GM21576 (cell line): ENCODE measurements at regions not wholly inside any gene's neighbourhood (a gene's known extent, or its start where the extent isn't known, plus 50 kb on each side); places are given as distances from the start of the nearest gene placed in this dataset.
"Not testable (repeated sequence)": the region's sequence is repeated elsewhere in the genome, so short reads cannot be mapped to it uniquely, and the experiment has no call there.

Experiments
- ATAC-seq: cut with Tn5 transposase; IDR thresholded peaks from one replicate; pipeline ENCODE4 v1.9.1; 2021; ENCODE audit warnings: mild to moderate bottlenecking, moderate library complexity; ENCODE audit not compliant: unreplicated experiment

DNA sequence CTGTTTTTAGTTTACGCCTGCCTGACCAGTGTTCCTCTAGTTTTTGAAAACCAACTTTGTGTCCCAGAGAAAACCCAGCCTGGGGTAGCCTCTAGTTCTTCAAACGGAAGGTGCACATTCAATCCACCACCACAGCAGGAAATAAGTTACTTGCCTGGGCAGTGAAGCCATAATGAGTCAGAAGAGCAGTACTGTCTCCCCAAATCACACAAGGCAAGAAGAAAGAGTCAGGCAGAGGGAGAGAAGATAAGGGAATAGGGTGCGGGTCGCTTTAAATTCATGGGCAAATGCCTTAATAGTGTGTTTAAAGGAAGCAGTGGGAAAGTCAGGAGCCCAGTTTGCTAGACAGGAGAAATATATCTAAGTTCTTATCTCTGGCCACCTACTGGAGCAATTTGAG lies 333.8 kb upstream of the GRIA3 start:
- ATAC-seq: no peak

DNA sequence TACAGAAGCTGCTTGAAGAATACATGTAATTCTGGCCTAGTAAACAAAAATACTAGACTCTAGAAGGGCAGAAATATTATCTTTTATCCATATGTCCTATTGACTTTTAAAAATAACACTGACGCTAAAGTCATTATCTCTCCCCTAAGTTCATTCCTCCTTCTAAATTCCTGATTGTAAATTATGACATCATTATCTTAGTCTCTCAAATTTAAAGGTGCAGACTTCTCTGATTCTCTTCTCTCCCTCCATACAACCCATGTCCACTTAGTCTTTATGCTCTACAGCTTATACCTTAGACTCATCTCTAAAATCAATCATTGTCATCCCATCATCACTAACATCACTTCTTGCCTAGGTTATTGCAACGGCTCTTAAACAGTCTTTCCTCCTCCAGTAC lies 327.9 kb upstream of the GRIA3 start:
- ATAC-seq: no peak

- no peak for ATAC-seq
Measured at GRCh38 chrX:122857734-122858133, 326.3 kb upstream of the GRIA3 start.

DNA sequence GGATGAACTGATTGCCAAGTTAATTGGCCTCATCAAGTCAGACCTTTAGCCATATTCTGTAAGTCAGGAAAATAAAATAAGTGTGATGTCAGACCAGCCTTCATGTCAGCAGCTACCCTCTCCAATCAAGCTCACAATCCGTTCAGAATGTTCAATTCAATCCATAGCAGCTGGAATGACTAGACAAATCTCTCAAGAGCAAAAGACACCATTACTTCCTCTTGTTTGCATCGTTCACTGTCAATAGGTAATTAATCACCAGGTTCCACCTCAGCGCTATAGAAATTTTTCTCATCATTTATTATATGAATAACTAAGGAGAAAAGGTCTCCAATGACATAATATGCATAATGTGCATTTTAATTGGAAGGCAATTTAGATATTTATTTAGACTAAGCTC lies 321.0 kb upstream of the GRIA3 start:
- no peak for ATAC-seq

GRCh38 chrX:122866532-122866931 lies 317.5 kb upstream of the GRIA3 start:
- no peak for ATAC-seq

- no peak for ATAC-seq
Measured at GRCh38 chrX:122868631-122869030, 315.4 kb upstream of the GRIA3 start.

- ATAC-seq: no peak
Measured at GRCh38 chrX:122869171-122869570, 314.9 kb upstream of the GRIA3 start.

GRCh38 chrX:122878269-122878668 lies 305.8 kb upstream of the GRIA3 start:
- no peak for ATAC-seq

DNA sequence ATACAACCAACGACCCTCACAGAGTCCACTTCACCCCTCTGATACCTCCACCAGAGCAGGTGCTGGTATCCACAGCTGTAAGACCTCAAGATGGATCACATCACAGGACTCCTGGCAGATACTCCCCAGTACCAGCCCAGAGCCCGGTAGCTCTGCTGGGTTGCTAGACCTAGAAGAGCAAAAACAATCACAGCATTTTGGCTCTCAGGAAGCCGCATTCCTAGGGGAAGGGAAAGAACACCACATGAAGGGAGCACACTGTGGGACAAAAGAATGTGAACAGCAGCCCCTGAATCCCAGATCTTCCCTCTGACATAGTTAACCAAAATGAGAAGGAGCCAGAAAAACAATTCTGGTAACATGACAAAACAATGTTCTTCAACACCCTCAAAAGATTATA lies 303.1 kb upstream of the GRIA3 start:
- ATAC-seq: no peak

- ATAC-seq: no peak
Measured at GRCh38 chrX:122890729-122891128, 293.3 kb upstream of the GRIA3 start.

DNA sequence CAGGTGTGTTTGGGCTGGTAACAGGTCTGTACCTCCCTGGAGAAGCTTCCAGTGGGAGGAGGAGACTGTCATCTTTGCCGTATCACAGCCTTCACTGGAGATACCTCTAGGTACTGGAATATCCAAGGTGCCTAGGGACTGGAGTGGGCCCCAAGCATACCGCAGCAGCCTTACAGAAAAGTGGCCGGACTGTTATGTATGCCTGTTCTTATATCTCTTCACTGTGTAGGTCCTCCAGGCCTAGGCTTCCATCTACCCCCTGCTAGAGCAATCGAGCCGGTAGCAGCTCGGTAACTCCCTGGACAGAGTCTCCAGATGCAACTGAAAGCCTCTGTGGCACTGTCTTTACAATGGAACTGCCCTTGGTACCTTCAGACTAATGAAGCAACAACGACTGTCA lies 277.4 kb upstream of the GRIA3 start:
- no peak for ATAC-seq

- ATAC-seq: no peak
Measured at GRCh38 chrX:122907375-122907774, 276.7 kb upstream of the GRIA3 start.

- no peak for ATAC-seq
Measured at GRCh38 chrX:122910697-122911096, 273.4 kb upstream of the GRIA3 start.

- no peak for ATAC-seq
Measured at GRCh38 chrX:122913134-122913533, 270.9 kb upstream of the GRIA3 start.

GRCh38 chrX:122913764-122914163 lies 270.3 kb upstream of the GRIA3 start:
- ATAC-seq: no peak

GRCh38 chrX:122914256-122914655 lies 269.8 kb upstream of the GRIA3 start:
- ATAC-seq: no peak

- no peak for ATAC-seq
Measured at GRCh38 chrX:122934131-122934530, 249.9 kb upstream of the GRIA3 start.

- ATAC-seq: no peak
Measured at GRCh38 chrX:122940199-122940598, 243.9 kb upstream of the GRIA3 start.

GRCh38 chrX:122941806-122942205 lies 242.3 kb upstream of the GRIA3 start:
- no peak for ATAC-seq

GRCh38 chrX:122943918-122944317 lies 240.2 kb upstream of the GRIA3 start:
- no peak for ATAC-seq

GRCh38 chrX:122945328-122945727 lies 238.8 kb upstream of the GRIA3 start:
- ATAC-seq: no peak

DNA sequence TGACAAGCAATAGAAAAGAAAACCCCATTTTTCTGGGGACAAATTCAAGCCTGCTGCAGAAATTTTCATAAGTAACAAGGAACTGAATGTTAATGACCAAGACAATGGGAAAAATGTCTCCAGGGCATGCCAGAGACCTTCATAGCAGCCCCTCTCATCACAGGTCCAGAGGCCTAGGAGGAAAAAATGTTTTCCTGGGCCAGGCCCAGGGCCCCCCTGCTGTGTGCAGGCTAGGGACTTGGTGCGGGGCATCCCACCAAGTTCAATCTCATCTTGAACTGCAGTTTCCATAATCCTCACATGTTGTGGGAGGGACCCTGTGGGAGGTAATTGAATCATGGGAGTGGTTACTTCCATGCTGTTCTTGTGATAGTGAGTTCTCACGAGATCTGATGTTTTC lies 211.5 kb upstream of the GRIA3 start:
- ATAC-seq: no peak

- no peak for ATAC-seq
Measured at GRCh38 chrX:122982521-122982920, 201.6 kb upstream of the GRIA3 start.

- not testable (repeated sequence) for ATAC-seq
Measured at GRCh38 chrX:123002844-123003243, 181.2 kb upstream of the GRIA3 start.
